Stimulated activated CD4-positive, alpha-beta T cell treated with anti-CD3 and anti-CD28 coated beads, Interleukin-15, amount 100 ng/mL, for 24 hours (primary cell): ENCODE measurements at regions not wholly inside any gene's neighbourhood (a gene's known extent, or its start where the extent isn't known, plus 50 kb on each side); places are given as distances from the start of the nearest gene placed in this dataset.

Source experiments
- DNase-seq: peaks from one replicate; pipeline ENCODE4 v3.0.0-alpha.2; 2020

GRCh38 chr20:17810847-17811627 is 111.3 kb downstream of the BANF2 start:
- DNase-seq = no peak

- DNase-seq = no peak
Observed at GRCh38 chr20:17810062-17810631, 110.4 kb downstream of the BANF2 start.

- DNase-seq = no peak
Observed at GRCh38 chr20:17809362-17810061, 109.7 kb downstream of the BANF2 start.

GRCh38 chr20:17808782-17809181 is 109.0 kb downstream of the BANF2 start:
- DNase-seq = no peak

GRCh38 chr20:17808357-17808756 is 108.6 kb downstream of the BANF2 start:
- no peak for DNase-seq

- no peak for DNase-seq
Observed at GRCh38 chr20:17807651-17808050, 107.9 kb downstream of the BANF2 start.

- no peak for DNase-seq
Observed at GRCh38 chr20:17806739-17807441, 107.1 kb downstream of the BANF2 start.

- DNase-seq = no peak
Observed at GRCh38 chr20:17806107-17806506, 106.3 kb downstream of the BANF2 start.

GRCh38 chr20:17803765-17804164 is 104.0 kb downstream of the BANF2 start:
- no peak for DNase-seq

- DNase-seq = no peak
Observed at GRCh38 chr20:17799575-17800227, 99.9 kb downstream of the BANF2 start.

GRCh38 chr20:17798601-17799000 is 98.8 kb downstream of the BANF2 start:
- no peak for DNase-seq

- no peak for DNase-seq
Observed at GRCh38 chr20:17797579-17797978, 97.8 kb downstream of the BANF2 start.

GRCh38 chr20:17797161-17797560 is 97.4 kb downstream of the BANF2 start:
- DNase-seq = no peak

GRCh38 chr20:17796091-17796563 is 96.4 kb downstream of the BANF2 start:
- no peak for DNase-seq

GRCh38 chr20:17795501-17796071 is 95.8 kb downstream of the BANF2 start:
- DNase-seq = no peak

GRCh38 chr20:17795003-17795402 is 95.2 kb downstream of the BANF2 start:
- no peak for DNase-seq

GRCh38 chr20:17794400-17794799 is 94.6 kb downstream of the BANF2 start:
- no peak for DNase-seq

- DNase-seq = no peak
Observed at GRCh38 chr20:17793986-17794385, 94.2 kb downstream of the BANF2 start.

- DNase-seq = no peak
Observed at GRCh38 chr20:17790296-17790695, 90.5 kb downstream of the BANF2 start.

- no peak for DNase-seq
Observed at GRCh38 chr20:17787816-17788215, 88.0 kb downstream of the BANF2 start.

- no peak for DNase-seq
Observed at GRCh38 chr20:17786221-17786718, 86.5 kb downstream of the BANF2 start.
